ENCODE measurements at regions not wholly inside any gene's neighbourhood (a gene's known extent, or its start where the extent isn't known, plus 50 kb on each side); places are given as distances from the start of the nearest gene placed in this dataset.

DNA sequence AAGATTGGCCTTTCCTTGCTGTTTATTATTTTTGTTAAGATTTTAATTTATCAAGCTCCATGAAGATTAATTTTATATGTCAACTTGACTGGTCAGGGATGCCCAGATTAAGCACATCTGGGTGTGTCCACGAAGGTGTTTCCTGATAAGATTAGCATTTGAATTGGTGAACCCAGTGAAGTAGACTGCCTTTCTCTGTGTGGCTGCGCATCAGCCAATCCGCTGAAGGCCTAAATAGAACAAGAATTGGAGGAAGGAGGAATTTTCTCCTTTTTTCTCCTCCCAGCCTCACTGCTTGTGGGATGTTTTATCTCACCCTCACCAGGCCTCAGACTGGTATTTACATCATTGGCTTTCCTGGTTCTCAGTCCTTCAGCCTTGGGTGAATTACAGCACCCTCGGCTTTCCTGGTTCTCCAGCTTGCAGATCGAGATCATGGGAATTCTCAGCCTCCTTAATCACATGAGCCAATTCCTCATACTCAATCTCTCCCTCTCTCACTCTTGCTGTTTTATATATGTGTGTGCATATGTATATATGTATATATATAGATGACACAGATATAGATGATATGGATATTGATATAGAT lies 135.4 kb upstream of the SPEF2 start:
- TF ChIP-seq, protein P1, sequence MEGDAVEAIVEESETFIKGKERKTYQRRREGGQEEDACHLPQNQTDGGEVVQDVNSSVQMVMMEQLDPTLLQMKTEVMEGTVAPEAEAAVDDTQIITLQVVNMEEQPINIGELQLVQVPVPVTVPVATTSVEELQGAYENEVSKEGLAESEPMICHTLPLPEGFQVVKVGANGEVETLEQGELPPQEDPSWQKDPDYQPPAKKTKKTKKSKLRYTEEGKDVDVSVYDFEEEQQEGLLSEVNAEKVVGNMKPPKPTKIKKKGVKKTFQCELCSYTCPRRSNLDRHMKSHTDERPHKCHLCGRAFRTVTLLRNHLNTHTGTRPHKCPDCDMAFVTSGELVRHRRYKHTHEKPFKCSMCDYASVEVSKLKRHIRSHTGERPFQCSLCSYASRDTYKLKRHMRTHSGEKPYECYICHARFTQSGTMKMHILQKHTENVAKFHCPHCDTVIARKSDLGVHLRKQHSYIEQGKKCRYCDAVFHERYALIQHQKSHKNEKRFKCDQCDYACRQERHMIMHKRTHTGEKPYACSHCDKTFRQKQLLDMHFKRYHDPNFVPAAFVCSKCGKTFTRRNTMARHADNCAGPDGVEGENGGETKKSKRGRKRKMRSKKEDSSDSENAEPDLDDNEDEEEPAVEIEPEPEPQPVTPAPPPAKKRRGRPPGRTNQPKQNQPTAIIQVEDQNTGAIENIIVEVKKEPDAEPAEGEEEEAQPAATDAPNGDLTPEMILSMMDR (IDR thresholded peaks at IDR 0.05; ENCODE audit: control insufficient read depth, extremely low read depth, insufficient read depth), result no peak
- DNase-seq (ENCODE audit: low read depth), result no peak

DNA sequence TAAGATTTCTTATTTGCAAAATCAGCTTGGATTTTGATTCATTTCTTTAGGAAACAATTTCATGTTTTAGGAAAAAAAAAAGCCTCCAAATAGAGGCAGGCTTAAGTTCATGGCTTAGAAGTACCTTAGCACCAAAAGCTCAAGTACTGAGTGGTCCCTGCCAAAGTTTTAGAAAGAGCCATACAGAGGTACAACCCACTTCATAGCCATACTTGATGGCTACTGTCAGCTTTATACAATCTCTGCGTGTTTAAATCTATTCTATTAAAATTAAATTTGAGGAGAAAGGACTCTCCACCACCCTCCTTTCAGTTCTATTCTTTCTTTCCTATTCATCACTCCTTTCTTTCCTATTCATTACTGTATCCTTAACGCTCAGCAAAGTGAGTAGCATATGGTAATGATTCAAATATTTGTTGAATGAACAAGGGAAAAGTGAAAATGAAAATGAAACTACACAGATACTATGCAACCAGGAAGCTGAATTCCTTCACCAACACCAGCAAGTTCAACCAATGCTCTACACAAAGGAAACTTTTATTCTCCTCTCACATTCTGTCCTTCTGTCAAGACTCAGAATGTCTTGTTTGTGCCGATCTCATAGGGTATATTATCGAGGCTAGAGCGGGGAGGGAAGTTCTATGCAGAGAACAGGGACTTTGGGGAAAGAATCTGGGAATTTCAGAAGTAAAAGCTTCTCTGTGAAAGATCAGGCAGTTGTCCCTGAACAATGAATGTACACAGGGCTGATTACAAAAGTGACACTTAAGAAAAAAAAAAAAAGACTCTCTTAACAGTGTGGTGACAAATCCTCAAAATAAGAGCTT lies 138.6 kb upstream of the SPEF2 start:
- DNase-seq (ENCODE audit: low read depth), result no peak
- TF ChIP-seq, protein P1 (IDR thresholded peaks at IDR 0.05; ENCODE audit: control insufficient read depth, extremely low read depth, insufficient read depth), result no peak
- H3K4me3 ChIP-seq (ENCODE audit: low read depth, low read length), result peak overlapping the region; percentile 27

More for the DNA sequence above, 135.4 kb upstream of the SPEF2 start:
- H3K4me3 ChIP-seq (ENCODE audit: low read depth, low read length), result no peak overlapping the region

DNA sequence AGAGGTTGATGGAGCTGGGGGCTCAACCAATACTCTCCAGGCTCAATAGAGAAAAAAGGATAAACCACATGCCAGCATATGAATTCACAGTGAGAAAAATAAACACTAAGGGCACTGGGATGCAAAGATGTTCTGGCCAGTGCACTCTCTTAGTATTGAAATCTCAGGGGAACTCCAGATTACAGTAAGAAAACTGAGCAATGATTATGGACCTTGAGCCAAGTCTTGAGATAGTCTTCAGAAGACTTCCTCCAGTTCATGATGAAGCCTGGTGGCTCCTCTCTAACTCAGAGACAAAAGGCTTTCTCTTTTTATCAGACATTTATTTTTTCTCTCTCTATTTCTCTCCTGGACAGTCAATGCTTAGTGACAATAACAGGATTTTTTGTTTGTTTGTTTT lies 139.8 kb upstream of the SPEF2 start:
- TF ChIP-seq, protein P1 (IDR thresholded peaks at IDR 0.05; ENCODE audit: control insufficient read depth, extremely low read depth, insufficient read depth), result no peak
- no peak for DNase-seq (ENCODE audit: low read depth)
- no peak overlapping the region for H3K4me3 ChIP-seq (ENCODE audit: low read depth, low read length)

DNA sequence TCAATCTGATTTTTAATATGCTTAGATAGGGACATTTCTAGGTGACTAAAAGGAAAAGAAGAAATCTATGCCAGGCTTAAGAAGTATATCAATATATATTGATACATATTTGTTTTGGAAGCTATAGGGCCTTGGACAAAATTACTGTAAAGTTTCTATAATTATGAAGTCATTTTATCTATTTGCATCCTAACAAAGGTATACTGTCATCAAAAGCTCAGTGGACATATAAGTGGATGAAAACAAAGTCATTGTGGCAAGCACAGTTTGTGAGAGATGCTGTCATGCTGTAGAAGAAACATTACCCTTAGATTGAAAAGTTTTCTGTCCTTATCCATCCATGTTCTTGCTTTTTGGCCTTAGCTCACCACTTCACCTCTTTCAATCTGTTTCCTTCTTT lies 140.3 kb upstream of the SPEF2 start:
- TF ChIP-seq, protein P1 (IDR thresholded peaks at IDR 0.05; ENCODE audit: control insufficient read depth, extremely low read depth, insufficient read depth), result no peak
- no peak overlapping the region for H3K4me3 ChIP-seq (ENCODE audit: low read depth, low read length)
- DNase-seq (ENCODE audit: low read depth), result no peak

DNA sequence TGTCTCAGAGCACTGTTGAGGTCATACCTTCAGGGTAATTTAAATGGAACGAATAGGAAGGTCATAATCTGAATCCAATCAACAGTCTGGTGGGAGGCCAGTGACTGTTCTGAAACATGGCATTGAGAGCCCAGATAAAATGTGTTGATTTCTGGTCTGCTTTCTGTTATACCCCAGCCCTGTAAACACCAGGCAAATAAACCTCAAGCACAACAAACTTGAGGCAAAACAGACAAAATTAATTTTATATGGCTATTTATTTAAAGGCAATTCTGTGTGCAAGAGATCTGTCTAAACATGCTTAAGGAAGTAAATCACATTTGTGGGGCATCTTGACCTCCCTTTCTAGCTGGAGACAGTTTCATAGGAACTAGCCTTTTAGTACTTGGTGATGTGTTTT lies 140.9 kb upstream of the SPEF2 start:
- no peak for DNase-seq (ENCODE audit: low read depth)
- TF ChIP-seq, protein P1 (IDR thresholded peaks at IDR 0.05; ENCODE audit: control insufficient read depth, extremely low read depth, insufficient read depth), result no peak

DNA sequence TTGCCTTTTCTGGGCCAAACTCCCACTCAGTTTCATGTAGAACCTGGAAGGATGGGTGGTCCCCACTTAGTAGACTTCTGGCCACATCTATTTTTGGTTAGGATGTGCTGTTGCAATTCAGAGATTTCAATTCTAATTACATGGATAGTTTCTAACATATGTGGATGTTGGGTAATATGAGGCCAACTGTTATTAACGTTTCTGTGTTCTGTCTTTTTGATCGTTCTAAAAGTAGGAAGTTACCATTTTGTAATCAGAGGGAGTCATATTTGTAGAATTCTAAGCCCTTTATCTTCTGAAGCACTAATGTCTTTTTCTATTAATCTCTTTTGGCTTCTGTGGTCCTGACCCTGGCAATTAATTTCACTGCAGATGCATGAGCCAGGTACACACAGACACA lies 141.6 kb upstream of the SPEF2 start:
- TF ChIP-seq, protein P1 (IDR thresholded peaks at IDR 0.05; ENCODE audit: control insufficient read depth, extremely low read depth, insufficient read depth), result no peak

More for the DNA sequence above, 140.9 kb upstream of the SPEF2 start:
- no peak overlapping the region for H3K4me3 ChIP-seq (ENCODE audit: low read depth, low read length)

More for the DNA sequence above, 141.6 kb upstream of the SPEF2 start:
- H3K4me3 ChIP-seq (ENCODE audit: low read depth, low read length), result no peak overlapping the region
- DNase-seq (ENCODE audit: low read depth), result no peak
